ENCODE measurements at regions not wholly inside any gene's neighbourhood (a gene's known extent, or its start where the extent isn't known, plus 50 kb on each side); places are given as distances from the start of the nearest gene placed in this dataset.

DNA sequence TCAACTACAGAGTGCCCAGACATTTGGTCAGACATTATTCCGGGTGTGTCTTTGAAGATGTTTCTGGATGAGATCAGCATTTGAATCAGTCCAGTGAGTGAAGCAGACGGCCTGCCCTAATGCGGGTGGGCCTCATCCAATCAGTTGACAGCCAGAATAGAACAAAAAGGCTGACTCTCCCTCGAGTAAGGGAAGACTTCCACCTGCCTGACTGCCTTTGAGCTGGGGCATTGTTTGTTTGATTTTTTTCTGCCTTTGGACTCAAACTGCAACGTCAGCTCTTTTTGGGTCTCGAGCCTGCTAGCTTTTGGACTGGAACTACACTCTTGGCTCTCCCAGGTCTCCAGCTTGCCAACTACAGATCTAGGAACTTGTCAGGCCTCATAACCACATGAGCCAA is 111.7 kb upstream of the AGAP1 start:
- no peak overlapping the region for H3K9ac ChIP-seq (ENCODE audit: low read length)
- H3K79me2 ChIP-seq (ENCODE audit: insufficient read depth, low read length) = no peaks in the 10 kb centered on the region
- H3K4me3 ChIP-seq (ENCODE audit: low read depth, low read length, poor library complexity, severe bottlenecking) = no peak overlapping the region
- no peak overlapping the region for H2AFZ ChIP-seq (ENCODE audit: low read length)
- TF ChIP-seq, protein P1, sequence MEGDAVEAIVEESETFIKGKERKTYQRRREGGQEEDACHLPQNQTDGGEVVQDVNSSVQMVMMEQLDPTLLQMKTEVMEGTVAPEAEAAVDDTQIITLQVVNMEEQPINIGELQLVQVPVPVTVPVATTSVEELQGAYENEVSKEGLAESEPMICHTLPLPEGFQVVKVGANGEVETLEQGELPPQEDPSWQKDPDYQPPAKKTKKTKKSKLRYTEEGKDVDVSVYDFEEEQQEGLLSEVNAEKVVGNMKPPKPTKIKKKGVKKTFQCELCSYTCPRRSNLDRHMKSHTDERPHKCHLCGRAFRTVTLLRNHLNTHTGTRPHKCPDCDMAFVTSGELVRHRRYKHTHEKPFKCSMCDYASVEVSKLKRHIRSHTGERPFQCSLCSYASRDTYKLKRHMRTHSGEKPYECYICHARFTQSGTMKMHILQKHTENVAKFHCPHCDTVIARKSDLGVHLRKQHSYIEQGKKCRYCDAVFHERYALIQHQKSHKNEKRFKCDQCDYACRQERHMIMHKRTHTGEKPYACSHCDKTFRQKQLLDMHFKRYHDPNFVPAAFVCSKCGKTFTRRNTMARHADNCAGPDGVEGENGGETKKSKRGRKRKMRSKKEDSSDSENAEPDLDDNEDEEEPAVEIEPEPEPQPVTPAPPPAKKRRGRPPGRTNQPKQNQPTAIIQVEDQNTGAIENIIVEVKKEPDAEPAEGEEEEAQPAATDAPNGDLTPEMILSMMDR (IDR thresholded peaks at IDR 0.05; ENCODE audit: low read length) = no peak
- no peak overlapping the region for H3K4me2 ChIP-seq (ENCODE audit: low read length)
- H3K36me3 ChIP-seq (ENCODE audit: insufficient read depth, low read length) = no peaks in the 10 kb centered on the region
- H3F3A ChIP-seq (ENCODE audit: insufficient read depth, low read length) = no peaks in the 10 kb centered on the region
- no peaks in the 10 kb centered on the region for H3K27me3 ChIP-seq (ENCODE audit: insufficient read depth, low read length)
- no peaks in the 10 kb centered on the region for H3K9me3 ChIP-seq (ENCODE audit: low read length)
- H3K27ac ChIP-seq (ENCODE audit: low read depth, low read length, poor library complexity, severe bottlenecking) = no peak overlapping the region
- no peaks in the 10 kb centered on the region for H4K20me1 ChIP-seq (ENCODE audit: insufficient read depth, low read length)
- H3K4me1 ChIP-seq (ENCODE audit: insufficient read depth, low read length, severe bottlenecking) = no peaks in the 10 kb centered on the region
- no peaks in the 10 kb centered on the region for H3K9me2 ChIP-seq (ENCODE audit: low read depth, low read length)

DNA sequence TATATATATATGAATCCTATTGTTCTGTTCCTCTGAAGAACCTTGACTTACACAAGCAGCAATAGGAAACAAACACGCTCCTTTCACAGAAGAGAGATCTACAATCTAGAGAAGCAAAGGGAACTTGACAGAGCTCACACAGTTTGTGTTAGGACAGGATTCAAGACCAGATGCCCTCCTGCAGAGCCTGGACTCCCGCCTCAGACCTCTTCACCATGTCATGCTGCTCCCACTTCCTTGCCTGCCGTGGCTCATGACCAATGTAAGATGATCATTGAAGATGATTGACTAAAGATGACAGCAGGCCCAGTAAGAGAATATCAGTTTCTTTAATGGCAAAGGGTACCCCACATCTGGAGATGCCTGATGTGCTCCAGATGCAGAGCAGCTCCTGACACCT is 111.2 kb upstream of the AGAP1 start:
- TF ChIP-seq, protein P1 (IDR thresholded peaks at IDR 0.05; ENCODE audit: low read length) = no peak
- no peak for TF ChIP-seq EZH2 (IDR thresholded peaks at IDR 0.05; ENCODE audit: borderline replicate concordance, low read length)
- no peak overlapping the region for H3K9ac ChIP-seq (ENCODE audit: low read length)
- no peaks in the 10 kb centered on the region for H3K27me3 ChIP-seq (ENCODE audit: insufficient read depth, low read length)
- H3K36me3 ChIP-seq (ENCODE audit: insufficient read depth, low read length) = no peaks in the 10 kb centered on the region
- no peaks in the 10 kb centered on the region for H3F3A ChIP-seq (ENCODE audit: insufficient read depth, low read length)
- no peaks in the 10 kb centered on the region for H3K4me1 ChIP-seq (ENCODE audit: insufficient read depth, low read length, severe bottlenecking)
- no peak overlapping the region for H2AFZ ChIP-seq (ENCODE audit: low read length)
- H4K20me1 ChIP-seq (ENCODE audit: insufficient read depth, low read length) = no peaks in the 10 kb centered on the region
- H3K79me2 ChIP-seq (ENCODE audit: insufficient read depth, low read length) = no peaks in the 10 kb centered on the region
- H3K4me3 ChIP-seq (ENCODE audit: low read depth, low read length, poor library complexity, severe bottlenecking) = no peak overlapping the region
- H3K27ac ChIP-seq (ENCODE audit: low read depth, low read length, poor library complexity, severe bottlenecking) = no peak overlapping the region
- H3K4me2 ChIP-seq (ENCODE audit: low read length) = no peak overlapping the region
- H3K9me3 ChIP-seq (ENCODE audit: low read length) = no peaks in the 10 kb centered on the region
- no peaks in the 10 kb centered on the region for H3K9me2 ChIP-seq (ENCODE audit: low read depth, low read length)

DNA sequence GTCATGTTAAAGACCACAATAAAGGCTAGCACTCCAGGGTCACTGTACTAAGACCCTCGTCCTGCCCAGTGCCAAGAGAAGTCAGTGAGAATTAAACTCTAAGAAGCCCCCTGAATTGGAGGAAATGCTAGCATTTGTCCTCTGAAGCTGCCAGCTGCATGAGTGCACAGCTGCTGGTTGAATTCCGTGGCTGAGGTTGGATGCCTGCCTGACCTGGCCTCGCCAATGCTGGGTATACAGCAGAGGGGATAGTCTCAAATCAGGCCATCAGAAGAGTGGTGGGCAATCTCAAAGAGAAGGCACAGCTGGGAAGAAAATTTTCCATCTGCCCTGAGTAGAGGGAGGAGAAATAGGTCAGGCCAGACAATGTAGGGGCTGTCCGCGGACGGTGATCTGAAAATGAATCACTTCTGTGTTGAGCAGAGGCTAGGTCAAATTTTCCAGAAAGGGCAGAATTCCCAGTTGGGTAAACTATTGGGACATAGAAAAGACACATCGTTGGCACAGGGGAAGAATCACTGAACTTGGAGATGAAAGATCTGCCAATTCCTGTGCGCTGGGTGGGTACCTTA is 110.5 kb upstream of the AGAP1 start:
- no peaks in the 10 kb centered on the region for H3F3A ChIP-seq (ENCODE audit: insufficient read depth, low read length)
- no peak overlapping the region for H3K27ac ChIP-seq (ENCODE audit: low read depth, low read length, poor library complexity, severe bottlenecking)
- H3K79me2 ChIP-seq (ENCODE audit: insufficient read depth, low read length) = no peaks in the 10 kb centered on the region
- H2AFZ ChIP-seq (ENCODE audit: low read length) = no peak overlapping the region
- H3K4me3 ChIP-seq (ENCODE audit: low read depth, low read length, poor library complexity, severe bottlenecking) = no peak overlapping the region
- H3K9me3 ChIP-seq (ENCODE audit: low read length) = no peaks in the 10 kb centered on the region
- H4K20me1 ChIP-seq (ENCODE audit: insufficient read depth, low read length) = no peaks in the 10 kb centered on the region
- H3K4me1 ChIP-seq (ENCODE audit: insufficient read depth, low read length, severe bottlenecking) = no peaks in the 10 kb centered on the region
- H3K9ac ChIP-seq (ENCODE audit: low read length) = no peak overlapping the region
- no peaks in the 10 kb centered on the region for H3K9me2 ChIP-seq (ENCODE audit: low read depth, low read length)
- H3K36me3 ChIP-seq (ENCODE audit: insufficient read depth, low read length) = no peaks in the 10 kb centered on the region
- no peak overlapping the region for H3K4me2 ChIP-seq (ENCODE audit: low read length)
- no peaks in the 10 kb centered on the region for H3K27me3 ChIP-seq (ENCODE audit: insufficient read depth, low read length)
- TF ChIP-seq EZH2 (IDR thresholded peaks at IDR 0.05; ENCODE audit: borderline replicate concordance, low read length) = no peak
- TF ChIP-seq, protein P1 (IDR thresholded peaks at IDR 0.05; ENCODE audit: low read length) = no peak
